ENCODE measurements at regions not wholly inside any gene's neighbourhood (a gene's known extent, or its start where the extent isn't known, plus 50 kb on each side); places are given as distances from the start of the nearest gene placed in this dataset.

DNA sequence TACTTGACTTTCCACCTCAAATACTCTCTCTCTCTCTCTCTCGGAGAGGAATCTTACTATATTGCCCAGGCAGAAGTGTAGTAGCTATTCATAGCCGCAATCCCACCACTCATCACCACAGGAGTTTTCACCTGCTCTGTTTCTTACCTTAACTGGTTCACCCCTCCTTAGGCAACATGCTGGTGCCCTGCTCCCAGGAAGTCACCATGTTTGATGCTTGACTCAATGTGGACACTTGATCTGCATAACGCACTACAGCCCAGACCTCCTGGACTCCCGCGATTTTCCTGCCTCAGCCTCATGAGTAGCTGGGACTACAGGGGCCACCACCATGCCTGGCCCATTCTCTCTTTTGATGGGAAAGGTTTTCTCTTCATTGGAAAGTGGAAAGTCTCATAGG is 271.8 kb downstream of the FBXW7 start:
- WGBS, 2 experiments (ENCODE audit: low coverage in 1 of 2, low lambda C conversion rate in 2 of 2, missing lambda C conversion rate in 2 of 2), result 95 to 98% methylated on average over 5 of the region's 5 CpGs
- in situ Hi-C loops (cut with MboI), result no loop called here
- no peak overlapping the region for H2AFZ ChIP-seq
- no peaks in the 10 kb centered on the region for H3K9me3 ChIP-seq (ENCODE audit: low read depth)
- no peak overlapping the region for H3K27ac ChIP-seq
- no peaks in the 10 kb centered on the region for H3K36me3 ChIP-seq (ENCODE audit: low read depth)
- no peaks in the 10 kb centered on the region for H4K20me1 ChIP-seq (ENCODE audit: insufficient read depth)
- peaks cover 17% of the 10 kb centered on the region for H3F3A ChIP-seq (ENCODE audit: insufficient read depth)
- H3K79me2 ChIP-seq (ENCODE audit: insufficient read depth), result no peaks in the 10 kb centered on the region
- no peak for DNase-seq
- no peak overlapping the region for H3K4me3 ChIP-seq
- H3K9ac ChIP-seq, result no peak overlapping the region
- no peaks in the 10 kb centered on the region for H3K27me3 ChIP-seq (replicated peaks; ENCODE audit: insufficient read depth)
- peaks cover 11% of the 10 kb centered on the region for H3K4me1 ChIP-seq (ENCODE audit: insufficient read depth)
- no peaks in the 10 kb centered on the region for H3K9me2 ChIP-seq (ENCODE audit: insufficient read depth)
- H3K4me2 ChIP-seq (ENCODE audit: unreplicated experiment), result no peak overlapping the region
- TF ChIP-seq EZH2 (IDR thresholded peaks at IDR 0.05; ENCODE audit: insufficient read depth, poor library complexity, severe bottlenecking), result no peak
- no peak for TF ChIP-seq EZH2phosphoT487 (IDR thresholded peaks at IDR 0.05; ENCODE audit: insufficient read depth, low read depth)

DNA sequence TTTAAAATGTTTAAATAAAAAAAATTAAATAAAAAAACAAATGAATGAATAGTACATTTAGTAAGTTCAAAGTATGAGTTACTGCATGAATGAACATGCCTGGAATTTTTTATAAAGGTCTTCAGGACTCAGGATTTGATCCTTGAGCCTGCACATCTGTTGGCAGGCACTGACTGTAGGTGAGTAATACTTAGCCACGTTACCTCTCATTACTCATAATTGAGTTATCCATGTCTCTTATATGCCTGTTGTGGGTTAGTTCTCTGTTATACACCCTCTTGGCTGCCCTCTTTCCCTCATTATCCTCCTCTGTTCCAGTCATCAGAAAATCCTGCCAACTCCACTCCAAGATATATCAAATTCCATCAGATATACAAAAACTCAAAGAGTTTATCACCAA is 276.0 kb downstream of the FBXW7 start:
- no peaks in the 10 kb centered on the region for H3K27me3 ChIP-seq (replicated peaks; ENCODE audit: insufficient read depth)
- H3K27ac ChIP-seq, result peak overlapping the region; percentile 95
- no peaks in the 10 kb centered on the region for H4K20me1 ChIP-seq (ENCODE audit: insufficient read depth)
- peak; percentile 86 for DNase-seq
- H3K36me3 ChIP-seq (ENCODE audit: low read depth), result no peaks in the 10 kb centered on the region
- peaks cover 44% of the 10 kb centered on the region for H3K4me1 ChIP-seq (ENCODE audit: insufficient read depth)
- no peaks in the 10 kb centered on the region for H3K79me2 ChIP-seq (ENCODE audit: insufficient read depth)
- peaks cover 29% of the 10 kb centered on the region for H3F3A ChIP-seq (ENCODE audit: insufficient read depth)
- WGBS, 2 experiments (ENCODE audit: low coverage in 1 of 2, low lambda C conversion rate in 2 of 2, missing lambda C conversion rate in 2 of 2), result 0 to 3% methylated on average over 1 of the region's 1 CpG
- TF ChIP-seq EZH2 (IDR thresholded peaks at IDR 0.05; ENCODE audit: insufficient read depth, poor library complexity, severe bottlenecking) (no peak), EZH2phosphoT487 (IDR thresholded peaks at IDR 0.05; ENCODE audit: insufficient read depth, low read depth) (no peak)
- no peak overlapping the region for H3K4me3 ChIP-seq
- no peaks in the 10 kb centered on the region for H3K9me3 ChIP-seq (ENCODE audit: low read depth)
- H3K9ac ChIP-seq, result peak overlapping the region; percentile 69; the same call in 1 of the 2 replicates
- in situ Hi-C loops (cut with MboI), result no loop called here
- peak overlapping the region; percentile 9 for H3K4me2 ChIP-seq (ENCODE audit: unreplicated experiment)
- no peak overlapping the region for H2AFZ ChIP-seq
- no peaks in the 10 kb centered on the region for H3K9me2 ChIP-seq (ENCODE audit: insufficient read depth)

- H3K9me2 ChIP-seq (ENCODE audit: insufficient read depth), result no peaks in the 10 kb centered on the region
- peak overlapping the region; percentile 9 for H3K4me2 ChIP-seq (ENCODE audit: unreplicated experiment)
- H3K9me3 ChIP-seq (ENCODE audit: low read depth), result no peaks in the 10 kb centered on the region
- peaks cover 45% of the 10 kb centered on the region for H3K4me1 ChIP-seq (ENCODE audit: insufficient read depth)
- H3K27me3 ChIP-seq (replicated peaks; ENCODE audit: insufficient read depth), result no peaks in the 10 kb centered on the region
- peak; percentile 95 for DNase-seq
- no peaks in the 10 kb centered on the region for H3K79me2 ChIP-seq (ENCODE audit: insufficient read depth)
- no peaks in the 10 kb centered on the region for H3K36me3 ChIP-seq (ENCODE audit: low read depth)
- no peaks in the 10 kb centered on the region for H4K20me1 ChIP-seq (ENCODE audit: insufficient read depth)
- peaks cover 29% of the 10 kb centered on the region for H3F3A ChIP-seq (ENCODE audit: insufficient read depth)
- peak overlapping the region; percentile 77 for H2AFZ ChIP-seq
- no peak overlapping the region for H3K4me3 ChIP-seq
- peak overlapping the region; percentile 69 for H3K9ac ChIP-seq
- peak overlapping the region; percentile 95 for H3K27ac ChIP-seq
- WGBS, 2 experiments (ENCODE audit: low coverage in 1 of 2, low lambda C conversion rate in 2 of 2, missing lambda C conversion rate in 2 of 2), result 45 to 49% methylated on average over 8 of the region's 8 CpGs
- TF ChIP-seq EZH2 (IDR thresholded peaks at IDR 0.05; ENCODE audit: insufficient read depth, poor library complexity, severe bottlenecking) (no peak), EZH2phosphoT487 (IDR thresholded peaks at IDR 0.05; ENCODE audit: insufficient read depth, low read depth) (no peak)
- in situ Hi-C loops (cut with MboI), result no loop called here
Measured at GRCh38 chr4:152258804-152259708, 276.8 kb downstream of the FBXW7 start.

GRCh38 chr4:152258391-152258790 is 277.5 kb downstream of the FBXW7 start:
- Histone ChIP-seq H3K79me2 (ENCODE audit: insufficient read depth) (no peaks in the 10 kb centered on the region), H3K9ac (peak overlapping the region; percentile 69), H3K9me2 (ENCODE audit: insufficient read depth) (no peaks in the 10 kb centered on the region), H3K27ac (peak overlapping the region; percentile 95), H3K27me3 (replicated peaks; ENCODE audit: insufficient read depth) (no peaks in the 10 kb centered on the region), H4K20me1 (ENCODE audit: insufficient read depth) (no peaks in the 10 kb centered on the region), H2AFZ (peak overlapping the region; percentile 77), H3K9me3 (ENCODE audit: low read depth) (no peaks in the 10 kb centered on the region), H3K4me2 (ENCODE audit: unreplicated experiment) (no peak overlapping the region), H3K4me3 (no peak overlapping the region), H3K4me1 (ENCODE audit: insufficient read depth) (peaks cover 45% of the 10 kb centered on the region), H3F3A (ENCODE audit: insufficient read depth) (peaks cover 29% of the 10 kb centered on the region), H3K36me3 (ENCODE audit: low read depth) (no peaks in the 10 kb centered on the region)
- in situ Hi-C loops (cut with MboI), result no loop called here
- no peak for DNase-seq
- 51 to 85% methylated on average over 2 to 5 of the region's 5 CpGs for WGBS, 2 experiments (ENCODE audit: low coverage in 1 of 2, low lambda C conversion rate in 2 of 2, missing lambda C conversion rate in 2 of 2)
- no peak for TF ChIP-seq EZH2 (IDR thresholded peaks at IDR 0.05; ENCODE audit: insufficient read depth, poor library complexity, severe bottlenecking)
- TF ChIP-seq EZH2phosphoT487 (IDR thresholded peaks at IDR 0.05; ENCODE audit: insufficient read depth, low read depth), result no peak

All from GM23248 (cell line).